ENCODE measurements at regions not wholly inside any gene's neighbourhood (a gene's known extent, or its start where the extent isn't known, plus 50 kb on each side); places are given as distances from the start of the nearest gene placed in this dataset.
A peak's percentile ranks its signal among the peaks of the same experiment; 100 is the strongest.

GRCh38 chr6:3518356-3519190 is 61.7 kb upstream of the SLC22A23 start:
- Histone ChIP-seq H3K4me1 (replicated peaks in 1 of 2) (no peaks in the 10 kb centered on the region), H3K4me3 (no peak overlapping the region), H3K27me3 (no peaks in the 10 kb centered on the region), H3K36me3 (replicated peaks in 1 of 2) (no peaks in the 10 kb centered on the region), H3K9me3 (replicated peaks in 1 of 3) (no peaks in the 10 kb centered on the region), H3K27ac (no peak overlapping the region)
- no peak for TF ChIP-seq POLR2A (IDR thresholded peaks at IDR 0.05)
- TF ChIP-seq CTCF (IDR thresholded peaks at IDR 0.05) = no peak
- intact Hi-C loops (cut with DNase I) = no loop called here
- WGBS, 4 donors = 61 to 68% (median 66%) methylated on average over 14 to 15 of the region's 15 CpGs
- peak in 5 of 7 donors; percentile 21 to 62 (median 44) for DNase-seq

GRCh38 chr6:3517350-3517749 is 60.5 kb upstream of the SLC22A23 start:
- Histone ChIP-seq H3K27ac (no peak overlapping the region), H3K27me3 (no peaks in the 10 kb centered on the region), H3K4me1 (replicated peaks in 1 of 2) (no peaks in the 10 kb centered on the region), H3K36me3 (replicated peaks in 1 of 2) (no peaks in the 10 kb centered on the region), H3K9me3 (replicated peaks in 1 of 3) (no peaks in the 10 kb centered on the region), H3K4me3 (no peak overlapping the region)
- 68 to 73% (median 69%) methylated on average over 6 of the region's 6 CpGs for WGBS, 4 donors
- DNase-seq = peak in 1 of 7 donors; percentile 22
- intact Hi-C loops (cut with DNase I) = no loop called here
- TF ChIP-seq CTCF (IDR thresholded peaks at IDR 0.05) (no peak), POLR2A (IDR thresholded peaks at IDR 0.05) (no peak)

- intact Hi-C loops (cut with DNase I) = no loop called here
- no peak for TF ChIP-seq CTCF (IDR thresholded peaks at IDR 0.05)
- TF ChIP-seq POLR2A (IDR thresholded peaks at IDR 0.05) = no peak
- Histone ChIP-seq H3K27ac (no peak overlapping the region), H3K9me3 (replicated peaks in 1 of 3) (no peaks in the 10 kb centered on the region), H3K4me3 (no peak overlapping the region), H3K4me1 (replicated peaks in 1 of 2) (no peaks in the 10 kb centered on the region), H3K36me3 (replicated peaks in 1 of 2) (no peaks in the 10 kb centered on the region), H3K27me3 (no peaks in the 10 kb centered on the region)
- DNase-seq = peak in 2 of 7 donors; percentile 60 to 63
- 70 to 84% (median 75%) methylated on average over 5 of the region's 5 CpGs for WGBS, 4 donors
Measured at GRCh38 chr6:3516092-3516491, 59.2 kb upstream of the SLC22A23 start.

- intact Hi-C loops (cut with DNase I) = no loop called here
- no peak overlapping the region for H3K27ac ChIP-seq
- WGBS, 4 donors = 53 to 71% (median 53%) methylated on average over 1 of the region's 1 CpG
Measured at GRCh38 chr6:3515669-3516068, 58.8 kb upstream of the SLC22A23 start.

More at GRCh38 chr6:3515669-3516068, 58.8 kb upstream of the SLC22A23 start:
- no peak for DNase-seq
- no peaks in the 10 kb centered on the region for H3K9me3 ChIP-seq (replicated peaks in 1 of 3)
- H3K4me1 ChIP-seq (replicated peaks in 1 of 2) = no peaks in the 10 kb centered on the region
- H3K36me3 ChIP-seq (replicated peaks in 1 of 2) = no peaks in the 10 kb centered on the region
- no peak overlapping the region for H3K4me3 ChIP-seq
- no peaks in the 10 kb centered on the region for H3K27me3 ChIP-seq
- TF ChIP-seq CTCF (IDR thresholded peaks at IDR 0.05) = no peak
- TF ChIP-seq POLR2A (IDR thresholded peaks at IDR 0.05) = no peak
